PC-3 (cell line): ENCODE measurements at regions not wholly inside any gene's neighbourhood (a gene's known extent, or its start where the extent isn't known, plus 50 kb on each side); places are given as distances from the start of the nearest gene placed in this dataset.

Experiments
- ATAC-seq: fragments of 200-7000 bp; cut with Tn5 transposase; 2 replicates; pipeline ENCODE4 v1.9.1; 2020; ENCODE audit warnings: mild to moderate bottlenecking, moderate library complexity
- BruUV-seq: library from RNA; stranded (reverse); fragments of 400-500 nt; replicated peaks from 2 replicates; lab custom pipeline; 2021; lab: Mats Ljungman, UMichigan
- CTCF ChIA-PET: fragments of 300-600 bp; sonication (Branson Sonifier 250); formaldehyde crosslinking; loops from one replicate; lab custom pipeline; 2022; ENCODE audit warnings: antibody characterized with exemption; lab: Charles Lee
- POLR2A ChIA-PET: fragments of 300-600 bp; sonication (Branson Sonifier 250); formaldehyde crosslinking; loops from one replicate; lab custom pipeline; 2022; ENCODE audit warnings: antibody characterized with exemption; ENCODE audit not compliant: unreplicated experiment; lab: Charles Lee
- DNase-seq: peaks from one replicate; pipeline ENCODE4 v3.0.0-alpha.2; 2015
- H2AFZ ChIP-seq: fragments of 300-600 bp; sonication (generic); 2 replicates; pipeline ENCODE4 v1.6.0; 2016; ENCODE audit warnings: antibody characterized with exemption, low read length
- H3F3A ChIP-seq: fragments of 300-600 bp; sonication (generic); one replicate; pipeline ENCODE4 v1.6.0; 2017; ENCODE audit warnings: antibody characterized with exemption, low read length, control low read depth, mild to moderate bottlenecking; ENCODE audit not compliant: unreplicated experiment
- H3K27ac ChIP-seq: fragments of 300-600 bp; sonication (generic); 2 replicates; pipeline ENCODE4 v1.5.1; 2016; ENCODE audit warnings: mild to moderate bottlenecking, low read length
- H3K27me3 ChIP-seq: fragments of 300-600 bp; sonication (generic); 2 replicates; pipeline ENCODE4 v1.6.1; 2016; ENCODE audit warnings: low read length, mixed read lengths
- H3K36me3 ChIP-seq: fragments of 300-600 bp; sonication (generic); 2 replicates; pipeline ENCODE4 v1.6.1; 2016; ENCODE audit warnings: low read depth, mixed run types, low read length, mixed read lengths
- H3K4me1 ChIP-seq: fragments of 300-600 bp; sonication (generic); 2 replicates; pipeline ENCODE4 v1.5.1; 2016; ENCODE audit warnings: low read length; ENCODE audit not compliant: insufficient read depth
- H3K4me2 ChIP-seq: fragments of 300-600 bp; sonication (generic); 2 replicates; pipeline ENCODE4 v1.6.0; 2016; ENCODE audit warnings: low read length
- H3K4me3 ChIP-seq: fragments of 300-600 bp; sonication (generic); 2 replicates; pipeline ENCODE4 v1.5.1; 2016; ENCODE audit warnings: mild to moderate bottlenecking, low read length, mixed read lengths
- H3K79me2 ChIP-seq: fragments of 300-600 bp; sonication (generic); 2 replicates; pipeline ENCODE4 v1.6.1; 2017; ENCODE audit warnings: low read length, mixed read lengths
- H3K9ac ChIP-seq: fragments of 300-600 bp; sonication (generic); 2 replicates; pipeline ENCODE4 v1.6.0; 2016; ENCODE audit warnings: mild to moderate bottlenecking, low read length
- H3K9me2 ChIP-seq: fragments of 300-600 bp; sonication (generic); replicated peaks from 2 replicates; pipeline ENCODE4 v1.6.1; 2016; ENCODE audit warnings: mixed run types, low read length, mixed read lengths
- H3K9me3 ChIP-seq: fragments of 300-600 bp; sonication (generic); 2 replicates; pipeline ENCODE4 v1.6.1; 2016; ENCODE audit warnings: low read length, mixed read lengths
- H4K20me1 ChIP-seq: fragments of 300-600 bp; sonication (generic); 2 replicates; pipeline ENCODE4 v1.6.1; 2016; ENCODE audit warnings: low read length, mixed read lengths
- CTCF ChIP-seq: fragments of 300-600 bp; sonication (generic); conservative IDR thresholded peaks from 2 replicates; pipeline ENCODE4 v1.5.1; 2017; ENCODE audit warnings: antibody characterized with exemption, low read depth, mild to moderate bottlenecking, low read length
- EZH2 ChIP-seq: fragments of 300-600 bp; sonication (generic); IDR thresholded peaks from one replicate; pipeline ENCODE4 v1.6.1; 2017; ENCODE audit warnings: antibody characterized with exemption, mild to moderate bottlenecking, low read length; ENCODE audit not compliant: unreplicated experiment
- EZH2phosphoT487 ChIP-seq: fragments of 300-600 bp; sonication (generic); IDR thresholded peaks from 2 replicates; pipeline ENCODE4 v1.6.1; 2018; ENCODE audit warnings: mild to moderate bottlenecking, antibody characterized with exemption, low read length, borderline replicate concordance
- intact Hi-C: fragments of 100-400 bp; cut with micrococcal nuclease; formaldehyde crosslinking; loops from 2 replicates; pipeline ENCODE4 v1.9.0; 2023

GRCh38 chr6:90393232-90393884 lies 96.7 kb upstream of the BACH2 start:
- no peaks in the 10 kb centered on the region for H3K27me3 ChIP-seq
- no peak overlapping the region for H3K9ac ChIP-seq
- H3K9me2 ChIP-seq: no peaks in the 10 kb centered on the region
- H4K20me1 ChIP-seq: no peaks in the 10 kb centered on the region
- TF ChIP-seq CTCF (peak; percentile 75), EZH2 (no peak)
- CTCF ChIA-PET: interaction anchor here (0.6 to 1.7 kb wide), 3 partner anchors 32 to 453 kb away, joined by 4 to 8 read pairs (median 5); no protein-coding TSS in a partner anchor
- no peak overlapping the region for H3K4me3 ChIP-seq
- POLR2A ChIA-PET: no interaction called here
- H3K4me2 ChIP-seq: no peak overlapping the region
- no peaks in the 10 kb centered on the region for H3K36me3 ChIP-seq
- no TSS peak for BruUV-seq
- peak; percentile 62 for ATAC-seq
- H3K27ac ChIP-seq: no peak overlapping the region
- no peaks in the 10 kb centered on the region for H3K79me2 ChIP-seq
- H2AFZ ChIP-seq: no peak overlapping the region
- H3K4me1 ChIP-seq: peaks cover 16% of the 10 kb centered on the region
- DNase-seq: peak; percentile 69
- intact Hi-C loops: loop anchor here (1.0 to 10.0 kb wide), 5 partner anchors 85 to 453 kb away; partner anchors contain the start of gene BACH2
- H3F3A ChIP-seq: no peaks in the 10 kb centered on the region
- no peaks in the 10 kb centered on the region for H3K9me3 ChIP-seq

- DNase-seq (no peak), ATAC-seq (no peak)
- H3K4me3 ChIP-seq: no peak overlapping the region
- H2AFZ ChIP-seq: no peak overlapping the region
- no peak overlapping the region for H3K4me2 ChIP-seq
- no peak for TF ChIP-seq EZH2
- no peak for TF ChIP-seq EZH2phosphoT487
- no peak for TF ChIP-seq CTCF
- no peak overlapping the region for H3K27ac ChIP-seq
- POLR2A ChIA-PET: no interaction called here
- BruUV-seq: no TSS peak
- H4K20me1 ChIP-seq: no peaks in the 10 kb centered on the region
- intact Hi-C loops: loop anchor here (5.0 to 10.0 kb wide), 2 partner anchors 93 to 296 kb away; partner anchors contain the start of gene BACH2
- no peaks in the 10 kb centered on the region for H3K9me2 ChIP-seq
- 0 out of 2 replicates have a peak, but pooled peaks cover 4% of the 10 kb centered on the region for H3K4me1 ChIP-seq
- CTCF ChIA-PET: no interaction called here
- no peaks in the 10 kb centered on the region for H3K79me2 ChIP-seq
- H3K9ac ChIP-seq: no peak overlapping the region
- no peaks in the 10 kb centered on the region for H3K9me3 ChIP-seq
- no peaks in the 10 kb centered on the region for H3K36me3 ChIP-seq
- H3K27me3 ChIP-seq: no peaks in the 10 kb centered on the region
- no peaks in the 10 kb centered on the region for H3F3A ChIP-seq
Measured at GRCh38 chr6:90390379-90390778, 93.7 kb upstream of the BACH2 start.

- TF ChIP-seq EZH2: no peak
- TF ChIP-seq EZH2phosphoT487: no peak
- TF ChIP-seq CTCF: no peak
- intact Hi-C loops: no loop called here
Measured at GRCh38 chr6:90388395-90388794, 91.8 kb upstream of the BACH2 start.

More at GRCh38 chr6:90388395-90388794, 91.8 kb upstream of the BACH2 start:
- no peaks in the 10 kb centered on the region for H3K36me3 ChIP-seq
- no peaks in the 10 kb centered on the region for H3K27me3 ChIP-seq
- 0 out of 2 replicates have a peak, but pooled peaks cover 4% of the 10 kb centered on the region for H3K4me1 ChIP-seq
- H3K9ac ChIP-seq: no peak overlapping the region
- H2AFZ ChIP-seq: no peak overlapping the region
- no peaks in the 10 kb centered on the region for H3K79me2 ChIP-seq
- no peaks in the 10 kb centered on the region for H3K9me2 ChIP-seq
- no peak overlapping the region for H3K4me2 ChIP-seq
- DNase-seq (no peak), ATAC-seq (no peak)
- POLR2A ChIA-PET: no interaction called here
- no TSS peak for BruUV-seq
- H4K20me1 ChIP-seq: no peaks in the 10 kb centered on the region
- no peaks in the 10 kb centered on the region for H3K9me3 ChIP-seq
- H3K27ac ChIP-seq: no peak overlapping the region
- H3F3A ChIP-seq: no peaks in the 10 kb centered on the region
- no peak overlapping the region for H3K4me3 ChIP-seq
- CTCF ChIA-PET: no interaction called here
